HCT116 (cell line): ENCODE measurements at regions not wholly inside any gene's neighbourhood (a gene's known extent, or its start where the extent isn't known, plus 50 kb on each side); places are given as distances from the start of the nearest gene placed in this dataset.

Experiments
- CEBPB ChIP-seq: IDR thresholded peaks from 2 replicates; pipeline ENCODE4 v1.6.1; 2012; ENCODE audit warnings: low read depth
- EZH2 ChIP-seq: fragments of 200-600 bp; sonication (generic); IDR thresholded peaks from 2 replicates; pipeline ENCODE4 v1.6.1; 2017; ENCODE audit warnings: antibody characterized with exemption, mixed run types
- EZH2phosphoT487 ChIP-seq: fragments of 200-600 bp; IDR thresholded peaks from 2 replicates; pipeline ENCODE4 v1.6.1; 2018; ENCODE audit warnings: antibody characterized with exemption, borderline replicate concordance
- JUND ChIP-seq: IDR thresholded peaks from 2 replicates; pipeline ENCODE4 v1.6.1; 2012
- POLR2A ChIP-seq: IDR thresholded peaks from 2 replicates; pipeline ENCODE4 v1.7.0; 2011; ENCODE audit warnings: borderline replicate concordance; ENCODE audit not compliant: insufficient read depth, insufficient read length; ENCODE audit errors: extremely low read depth
- RAD21 ChIP-seq: IDR thresholded peaks from 2 replicates; pipeline ENCODE4 v1.6.1; 2012; ENCODE audit warnings: low read depth, mild to moderate bottlenecking
- SP1 ChIP-seq: IDR thresholded peaks from 2 replicates; pipeline ENCODE4 v1.6.1; 2012; ENCODE audit warnings: low read depth
- SRF ChIP-seq: IDR thresholded peaks from 2 replicates; pipeline ENCODE4 v1.6.1; 2012; ENCODE audit warnings: low read depth
- YY1 ChIP-seq: IDR thresholded peaks from 2 replicates; pipeline ENCODE4 v1.6.1; 2011; ENCODE audit warnings: low read length, low read depth, moderate library complexity, mild to moderate bottlenecking; ENCODE audit not compliant: insufficient replicate concordance; ENCODE audit errors: extremely low read depth
- TF ChIP-seq, protein P1 (sequence below), 3 experiments: fragments of 200-600 bp in 1 of 3; sonication (generic) in 1 of 3; IDR thresholded peaks in 2 of 3; conservative IDR thresholded peaks in 1 of 3; 2 replicates each; pipeline ENCODE4 v1.5.1; 2012 to 2017; ENCODE audit warnings: low read depth in 2 of 3, low read length in 2 of 3, antibody characterized with exemption in 1 of 3, borderline replicate concordance in 1 of 3, control low read depth in 1 of 3, mild to moderate bottlenecking in 1 of 3, mixed read lengths in 1 of 3, mixed run types in 1 of 3, moderate library complexity in 1 of 3; ENCODE audit not compliant: insufficient read depth in 1 of 3
- TF ChIP-seq, protein P2 (sequence below): IDR thresholded peaks from 2 replicates; pipeline ENCODE4 v1.6.1; 2012; ENCODE audit warnings: low read depth
- TF ChIP-seq, protein P3 (sequence below): IDR thresholded peaks from 2 replicates; pipeline ENCODE4 v1.6.1; 2011; ENCODE audit warnings: mild to moderate bottlenecking, low read length, moderate library complexity; ENCODE audit not compliant: insufficient replicate concordance; ENCODE audit errors: extremely low read depth
- TF ChIP-seq, protein P4 (sequence below): IDR thresholded peaks from 2 replicates; pipeline ENCODE4 v1.6.1; 2012
- TF ChIP-seq, protein P5 (sequence below): IDR thresholded peaks from 2 replicates; pipeline ENCODE4 v1.6.1; 2012

DNA sequence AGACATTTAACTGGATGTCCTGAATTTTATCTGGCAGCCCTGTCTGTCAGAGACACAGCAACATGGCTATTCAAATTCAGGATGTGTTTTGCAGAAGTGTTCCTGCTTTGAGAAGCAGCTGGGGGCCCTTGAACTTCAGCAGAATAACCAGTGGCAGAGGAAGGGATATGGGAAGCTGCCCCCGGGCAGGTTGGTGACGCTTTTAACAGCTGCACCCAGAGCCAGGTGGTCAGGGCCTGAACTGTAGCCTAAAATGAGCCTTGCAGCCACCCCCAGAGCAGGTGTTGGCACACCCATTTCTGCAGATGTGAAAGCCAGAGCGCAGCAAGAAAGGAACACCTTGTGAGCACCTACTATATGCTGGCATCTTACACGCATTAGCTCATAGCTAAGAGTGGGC, 128.7 kb upstream of the BOD1 start:
- TF ChIP-seq, protein P1, sequence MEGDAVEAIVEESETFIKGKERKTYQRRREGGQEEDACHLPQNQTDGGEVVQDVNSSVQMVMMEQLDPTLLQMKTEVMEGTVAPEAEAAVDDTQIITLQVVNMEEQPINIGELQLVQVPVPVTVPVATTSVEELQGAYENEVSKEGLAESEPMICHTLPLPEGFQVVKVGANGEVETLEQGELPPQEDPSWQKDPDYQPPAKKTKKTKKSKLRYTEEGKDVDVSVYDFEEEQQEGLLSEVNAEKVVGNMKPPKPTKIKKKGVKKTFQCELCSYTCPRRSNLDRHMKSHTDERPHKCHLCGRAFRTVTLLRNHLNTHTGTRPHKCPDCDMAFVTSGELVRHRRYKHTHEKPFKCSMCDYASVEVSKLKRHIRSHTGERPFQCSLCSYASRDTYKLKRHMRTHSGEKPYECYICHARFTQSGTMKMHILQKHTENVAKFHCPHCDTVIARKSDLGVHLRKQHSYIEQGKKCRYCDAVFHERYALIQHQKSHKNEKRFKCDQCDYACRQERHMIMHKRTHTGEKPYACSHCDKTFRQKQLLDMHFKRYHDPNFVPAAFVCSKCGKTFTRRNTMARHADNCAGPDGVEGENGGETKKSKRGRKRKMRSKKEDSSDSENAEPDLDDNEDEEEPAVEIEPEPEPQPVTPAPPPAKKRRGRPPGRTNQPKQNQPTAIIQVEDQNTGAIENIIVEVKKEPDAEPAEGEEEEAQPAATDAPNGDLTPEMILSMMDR (IDR thresholded peaks at IDR 0.05 in 2 of 3, conservative IDR thresholded peaks at IDR 0.05 in 1 of 3; ENCODE audit: borderline replicate concordance in 1 of 3, insufficient read depth in 1 of 3, low read depth in 2 of 3, low read length in 2 of 3) = no peak
- no peak for TF ChIP-seq YY1
- TF ChIP-seq POLR2A = no peak
- TF ChIP-seq, protein P2, sequence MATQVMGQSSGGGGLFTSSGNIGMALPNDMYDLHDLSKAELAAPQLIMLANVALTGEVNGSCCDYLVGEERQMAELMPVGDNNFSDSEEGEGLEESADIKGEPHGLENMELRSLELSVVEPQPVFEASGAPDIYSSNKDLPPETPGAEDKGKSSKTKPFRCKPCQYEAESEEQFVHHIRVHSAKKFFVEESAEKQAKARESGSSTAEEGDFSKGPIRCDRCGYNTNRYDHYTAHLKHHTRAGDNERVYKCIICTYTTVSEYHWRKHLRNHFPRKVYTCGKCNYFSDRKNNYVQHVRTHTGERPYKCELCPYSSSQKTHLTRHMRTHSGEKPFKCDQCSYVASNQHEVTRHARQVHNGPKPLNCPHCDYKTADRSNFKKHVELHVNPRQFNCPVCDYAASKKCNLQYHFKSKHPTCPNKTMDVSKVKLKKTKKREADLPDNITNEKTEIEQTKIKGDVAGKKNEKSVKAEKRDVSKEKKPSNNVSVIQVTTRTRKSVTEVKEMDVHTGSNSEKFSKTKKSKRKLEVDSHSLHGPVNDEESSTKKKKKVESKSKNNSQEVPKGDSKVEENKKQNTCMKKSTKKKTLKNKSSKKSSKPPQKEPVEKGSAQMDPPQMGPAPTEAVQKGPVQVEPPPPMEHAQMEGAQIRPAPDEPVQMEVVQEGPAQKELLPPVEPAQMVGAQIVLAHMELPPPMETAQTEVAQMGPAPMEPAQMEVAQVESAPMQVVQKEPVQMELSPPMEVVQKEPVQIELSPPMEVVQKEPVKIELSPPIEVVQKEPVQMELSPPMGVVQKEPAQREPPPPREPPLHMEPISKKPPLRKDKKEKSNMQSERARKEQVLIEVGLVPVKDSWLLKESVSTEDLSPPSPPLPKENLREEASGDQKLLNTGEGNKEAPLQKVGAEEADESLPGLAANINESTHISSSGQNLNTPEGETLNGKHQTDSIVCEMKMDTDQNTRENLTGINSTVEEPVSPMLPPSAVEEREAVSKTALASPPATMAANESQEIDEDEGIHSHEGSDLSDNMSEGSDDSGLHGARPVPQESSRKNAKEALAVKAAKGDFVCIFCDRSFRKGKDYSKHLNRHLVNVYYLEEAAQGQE = no peak
- no peak for TF ChIP-seq EZH2
- TF ChIP-seq CEBPB = no peak
- TF ChIP-seq, protein P3, sequence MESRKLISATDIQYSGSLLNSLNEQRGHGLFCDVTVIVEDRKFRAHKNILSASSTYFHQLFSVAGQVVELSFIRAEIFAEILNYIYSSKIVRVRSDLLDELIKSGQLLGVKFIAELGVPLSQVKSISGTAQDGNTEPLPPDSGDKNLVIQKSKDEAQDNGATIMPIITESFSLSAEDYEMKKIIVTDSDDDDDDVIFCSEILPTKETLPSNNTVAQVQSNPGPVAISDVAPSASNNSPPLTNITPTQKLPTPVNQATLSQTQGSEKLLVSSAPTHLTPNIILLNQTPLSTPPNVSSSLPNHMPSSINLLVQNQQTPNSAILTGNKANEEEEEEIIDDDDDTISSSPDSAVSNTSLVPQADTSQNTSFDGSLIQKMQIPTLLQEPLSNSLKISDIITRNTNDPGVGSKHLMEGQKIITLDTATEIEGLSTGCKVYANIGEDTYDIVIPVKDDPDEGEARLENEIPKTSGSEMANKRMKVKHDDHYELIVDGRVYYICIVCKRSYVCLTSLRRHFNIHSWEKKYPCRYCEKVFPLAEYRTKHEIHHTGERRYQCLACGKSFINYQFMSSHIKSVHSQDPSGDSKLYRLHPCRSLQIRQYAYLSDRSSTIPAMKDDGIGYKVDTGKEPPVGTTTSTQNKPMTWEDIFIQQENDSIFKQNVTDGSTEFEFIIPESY = no peak
- no peak for TF ChIP-seq SP1
- no peak for TF ChIP-seq EZH2phosphoT487
- TF ChIP-seq, protein P4, sequence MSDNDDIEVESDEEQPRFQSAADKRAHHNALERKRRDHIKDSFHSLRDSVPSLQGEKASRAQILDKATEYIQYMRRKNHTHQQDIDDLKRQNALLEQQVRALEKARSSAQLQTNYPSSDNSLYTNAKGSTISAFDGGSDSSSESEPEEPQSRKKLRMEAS = no peak
- TF ChIP-seq, protein P5, sequence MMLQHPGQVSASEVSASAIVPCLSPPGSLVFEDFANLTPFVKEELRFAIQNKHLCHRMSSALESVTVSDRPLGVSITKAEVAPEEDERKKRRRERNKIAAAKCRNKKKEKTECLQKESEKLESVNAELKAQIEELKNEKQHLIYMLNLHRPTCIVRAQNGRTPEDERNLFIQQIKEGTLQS = no peak
- TF ChIP-seq SRF = no peak
- no peak for TF ChIP-seq JUND
- no peak for TF ChIP-seq RAD21
